PFSK-1 (cell line): ENCODE measurements at regions not wholly inside any gene's neighbourhood (a gene's known extent, or its start where the extent isn't known, plus 50 kb on each side); places are given as distances from the start of the nearest gene placed in this dataset.

Experiments
- FOXP2 ChIP-seq: optimal IDR thresholded peaks from 2 replicates; pipeline ENCODE3; 2011; ENCODE audit warnings: borderline replicate concordance, control low read depth, inconsistent platforms; ENCODE audit not compliant: insufficient read depth; ENCODE audit errors: extremely low read length, extremely low read depth
- POLR2AphosphoS5 ChIP-seq: IDR thresholded peaks from 2 replicates; pipeline ENCODE4 v1.6.1; 2012; ENCODE audit warnings: low read depth, mild to moderate bottlenecking, control low read depth, low read length, moderate library complexity
- SIN3A ChIP-seq: IDR thresholded peaks from 2 replicates; pipeline ENCODE4 v1.6.1; 2012; ENCODE audit warnings: mild to moderate bottlenecking, low read length, moderate library complexity, borderline replicate concordance; ENCODE audit not compliant: insufficient read depth
- TAF1 ChIP-seq: IDR thresholded peaks from 2 replicates; pipeline ENCODE4 v1.6.1; 2012; ENCODE audit warnings: low read length, control low read depth, borderline replicate concordance; ENCODE audit not compliant: insufficient read depth
- TF ChIP-seq, protein P1 (sequence below), 2 experiments: IDR thresholded peaks; 2 replicates each; pipeline versions ENCODE4 v1.6.1 to v1.8.0; 2011 to 2012; ENCODE audit warnings: low read depth in 2 of 2, low read length in 2 of 2, control low read depth in 1 of 2, inconsistent platforms in 1 of 2, mild to moderate bottlenecking in 1 of 2, moderate library complexity in 1 of 2; ENCODE audit not compliant: insufficient read depth in 1 of 2

DNA sequence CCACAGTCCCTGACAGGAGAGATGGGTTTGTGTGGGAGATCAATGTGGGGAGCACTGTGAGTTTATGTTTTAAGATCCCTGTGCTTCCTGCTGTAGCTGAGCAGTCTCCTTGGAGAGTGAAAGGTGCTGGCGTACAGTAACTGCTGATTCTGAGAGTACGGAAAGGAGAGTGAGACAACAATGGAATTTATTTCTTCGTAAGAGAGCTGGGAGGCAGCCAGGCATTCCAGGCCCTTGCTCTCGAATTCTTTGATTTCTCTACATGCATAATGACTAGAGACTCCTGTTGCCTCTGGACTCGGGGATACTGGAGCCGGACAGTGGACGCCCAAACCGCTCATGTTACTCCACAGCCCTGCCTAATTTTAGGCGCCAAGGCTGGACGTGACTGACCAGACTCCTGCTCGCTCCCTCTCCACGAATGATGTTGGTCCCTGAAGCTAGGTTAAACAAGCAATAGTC, 131.0 kb upstream of the PHACTR1 start:
- TF ChIP-seq, protein P1, sequence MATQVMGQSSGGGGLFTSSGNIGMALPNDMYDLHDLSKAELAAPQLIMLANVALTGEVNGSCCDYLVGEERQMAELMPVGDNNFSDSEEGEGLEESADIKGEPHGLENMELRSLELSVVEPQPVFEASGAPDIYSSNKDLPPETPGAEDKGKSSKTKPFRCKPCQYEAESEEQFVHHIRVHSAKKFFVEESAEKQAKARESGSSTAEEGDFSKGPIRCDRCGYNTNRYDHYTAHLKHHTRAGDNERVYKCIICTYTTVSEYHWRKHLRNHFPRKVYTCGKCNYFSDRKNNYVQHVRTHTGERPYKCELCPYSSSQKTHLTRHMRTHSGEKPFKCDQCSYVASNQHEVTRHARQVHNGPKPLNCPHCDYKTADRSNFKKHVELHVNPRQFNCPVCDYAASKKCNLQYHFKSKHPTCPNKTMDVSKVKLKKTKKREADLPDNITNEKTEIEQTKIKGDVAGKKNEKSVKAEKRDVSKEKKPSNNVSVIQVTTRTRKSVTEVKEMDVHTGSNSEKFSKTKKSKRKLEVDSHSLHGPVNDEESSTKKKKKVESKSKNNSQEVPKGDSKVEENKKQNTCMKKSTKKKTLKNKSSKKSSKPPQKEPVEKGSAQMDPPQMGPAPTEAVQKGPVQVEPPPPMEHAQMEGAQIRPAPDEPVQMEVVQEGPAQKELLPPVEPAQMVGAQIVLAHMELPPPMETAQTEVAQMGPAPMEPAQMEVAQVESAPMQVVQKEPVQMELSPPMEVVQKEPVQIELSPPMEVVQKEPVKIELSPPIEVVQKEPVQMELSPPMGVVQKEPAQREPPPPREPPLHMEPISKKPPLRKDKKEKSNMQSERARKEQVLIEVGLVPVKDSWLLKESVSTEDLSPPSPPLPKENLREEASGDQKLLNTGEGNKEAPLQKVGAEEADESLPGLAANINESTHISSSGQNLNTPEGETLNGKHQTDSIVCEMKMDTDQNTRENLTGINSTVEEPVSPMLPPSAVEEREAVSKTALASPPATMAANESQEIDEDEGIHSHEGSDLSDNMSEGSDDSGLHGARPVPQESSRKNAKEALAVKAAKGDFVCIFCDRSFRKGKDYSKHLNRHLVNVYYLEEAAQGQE (IDR thresholded peaks at IDR 0.05; ENCODE audit: insufficient read depth in 1 of 2, low read depth in 2 of 2, low read length in 2 of 2): no peak
- no peak for TF ChIP-seq TAF1
- no peak for TF ChIP-seq POLR2AphosphoS5
- TF ChIP-seq FOXP2: no peak
- TF ChIP-seq SIN3A: no peak
